DMS 273 treated with DMSO at 0.1 percent for 48 hours (cell line): ENCODE measurements at regions not wholly inside any gene's neighbourhood (a gene's known extent, or its start where the extent isn't known, plus 50 kb on each side); places are given as distances from the start of the nearest gene placed in this dataset.

ENCODE experiments used
- DNase-seq: peaks from one replicate; lab custom pipeline; 2025; lab: John Stamatoyannopoulos, UW

DNA sequence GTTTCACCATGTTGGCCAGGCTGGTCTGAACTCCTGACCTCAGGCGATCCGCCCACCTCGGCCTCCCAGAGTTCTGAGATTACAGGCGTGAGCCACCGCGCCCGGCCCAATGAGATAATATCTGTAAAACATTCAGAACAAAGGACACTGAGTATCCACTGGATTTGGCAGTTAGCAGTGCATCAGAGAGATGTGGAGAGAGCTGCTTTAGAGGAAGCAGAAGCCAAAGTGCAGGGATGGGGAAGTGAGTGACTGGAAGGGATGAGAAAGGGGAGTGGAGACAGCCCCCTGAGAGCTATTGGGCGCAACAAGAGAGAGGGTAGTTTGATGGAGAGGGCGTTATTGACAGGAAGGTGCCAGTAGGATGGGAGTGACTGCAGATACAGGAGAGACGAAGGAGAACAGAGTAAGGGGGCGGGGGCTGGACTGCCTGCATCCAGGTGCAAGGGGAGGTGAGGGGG, 157.5 kb upstream of the SHB start:
- DNase-seq = no peak

DNA sequence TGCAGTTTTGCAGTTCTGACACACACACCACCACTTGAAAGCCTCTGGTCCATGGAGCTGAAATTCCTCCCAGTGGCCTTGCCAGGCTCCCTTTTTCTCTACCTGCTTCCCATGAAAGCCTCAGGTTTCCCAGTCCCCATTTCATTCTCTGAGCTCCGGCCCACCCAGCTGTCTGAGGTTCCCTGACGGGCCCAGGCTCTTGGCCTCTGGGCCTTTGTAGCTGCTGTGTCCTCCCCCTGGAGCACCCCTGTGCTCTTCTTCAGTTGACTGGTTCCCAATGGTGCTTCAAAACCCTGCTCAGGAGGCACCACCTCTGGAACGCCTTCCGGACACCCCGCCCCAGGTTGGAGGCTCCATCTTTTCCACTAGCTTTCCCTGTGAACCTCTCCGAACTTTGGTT, 155.9 kb upstream of the SHB start:
- DNase-seq = no peak

DNA sequence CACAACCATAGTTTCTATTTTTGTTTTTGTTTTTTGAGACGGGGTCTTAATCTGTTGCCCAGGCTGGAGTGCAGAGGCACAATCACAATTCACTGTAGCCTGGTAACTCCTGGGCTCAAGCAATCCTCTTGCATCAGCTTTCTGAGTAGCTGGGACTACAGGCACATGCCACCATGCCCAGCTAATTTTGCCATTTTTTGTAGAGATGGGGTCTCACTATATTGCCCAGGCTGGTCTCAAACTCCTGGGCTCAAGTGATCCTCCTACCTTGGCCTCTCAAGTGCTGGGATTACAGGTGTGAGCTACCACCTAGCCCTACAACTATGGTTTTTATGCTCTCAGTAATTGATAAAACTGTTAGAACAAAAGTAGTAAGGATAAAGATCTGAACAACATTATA, 147.5 kb upstream of the SHB start:
- DNase-seq = no peak

DNA sequence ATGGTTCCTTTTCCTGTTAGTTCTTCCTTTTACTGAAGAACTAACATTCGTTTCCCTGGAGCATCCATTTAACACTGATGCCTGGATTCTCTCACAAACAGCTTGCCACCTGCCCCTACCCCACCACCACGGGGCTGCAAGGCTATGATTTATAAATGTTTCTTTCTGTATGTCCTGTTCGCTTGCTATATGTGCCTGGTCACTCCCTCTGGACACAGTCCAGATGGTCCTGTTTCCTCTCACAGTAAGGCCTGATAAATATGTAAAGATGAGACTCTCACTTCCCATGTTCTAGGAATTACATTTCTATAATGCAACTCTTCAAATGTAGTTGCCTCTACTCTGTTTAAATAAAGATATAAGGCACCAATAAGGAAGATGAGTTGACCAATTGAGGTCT, 146.4 kb upstream of the SHB start:
- DNase-seq = no peak

DNA sequence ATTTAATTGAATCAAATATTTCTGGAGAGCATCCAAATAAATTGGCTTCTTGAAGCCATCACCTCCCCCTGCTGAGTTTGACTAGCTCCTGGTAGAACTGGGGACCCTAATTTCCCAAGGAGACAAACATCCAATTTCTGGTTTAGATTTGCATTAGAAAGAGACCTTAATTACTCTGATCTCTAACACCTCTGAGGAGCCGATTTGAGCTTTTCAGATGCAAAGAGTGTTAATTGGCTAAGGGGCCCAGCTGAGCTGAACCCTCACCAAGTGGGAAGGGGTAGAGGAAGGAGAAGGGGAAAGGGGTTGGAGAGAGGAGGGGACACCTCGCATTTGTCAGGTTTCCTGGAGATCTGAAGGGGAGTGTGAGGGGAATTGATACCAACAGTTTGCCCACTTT, 145.4 kb upstream of the SHB start:
- no peak for DNase-seq

DNA sequence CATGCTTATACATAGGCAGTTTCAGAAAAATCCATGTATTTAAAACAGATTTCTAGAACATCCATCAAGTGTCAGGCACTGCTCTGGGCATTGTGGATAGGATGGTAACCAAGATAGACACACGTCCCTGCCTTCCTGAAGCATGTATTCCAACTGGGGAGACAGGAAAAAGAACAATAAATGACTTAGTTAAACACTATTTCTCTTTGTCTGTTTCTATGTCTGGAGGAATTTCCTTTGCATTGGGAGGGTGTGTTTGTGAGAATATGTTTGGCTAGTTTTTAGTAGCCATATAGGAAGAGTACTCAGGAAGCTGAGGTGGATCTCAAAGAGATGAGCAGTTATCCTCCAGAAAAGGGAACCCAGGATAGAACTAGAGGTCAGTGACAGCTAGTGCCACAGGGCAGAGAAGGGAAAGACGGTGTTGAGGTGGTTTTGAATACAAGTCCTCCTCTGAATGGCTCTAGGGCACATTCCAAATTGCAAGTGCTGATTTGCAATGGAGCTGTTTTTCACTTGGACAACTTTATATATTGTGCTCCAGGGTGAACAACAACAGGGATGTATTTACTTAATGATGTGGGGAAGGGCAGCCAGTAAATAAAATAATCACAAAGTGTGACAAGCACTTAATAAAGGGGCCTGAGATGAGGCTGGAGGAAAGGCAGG, 144.7 kb upstream of the SHB start:
- DNase-seq = no peak

DNA sequence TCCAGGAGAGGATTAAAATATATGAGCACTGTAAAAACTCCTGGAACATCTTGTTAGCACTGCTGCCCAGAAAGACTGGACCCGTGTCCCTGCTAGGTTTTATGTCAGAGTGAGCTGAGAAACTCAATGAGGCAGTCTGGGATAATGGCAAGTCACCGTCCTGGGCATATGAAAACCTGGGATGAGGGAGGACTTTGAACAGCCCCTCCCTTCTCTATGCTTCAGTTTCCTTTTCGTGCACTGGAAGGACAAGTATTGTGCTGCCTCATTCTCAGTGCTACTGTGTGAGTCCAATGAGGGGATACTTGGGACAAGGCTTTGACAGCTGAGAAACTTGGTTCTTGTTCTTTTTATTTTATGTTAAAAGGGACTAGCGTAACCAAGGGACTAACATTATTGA, 143.0 kb upstream of the SHB start:
- no peak for DNase-seq

DNA sequence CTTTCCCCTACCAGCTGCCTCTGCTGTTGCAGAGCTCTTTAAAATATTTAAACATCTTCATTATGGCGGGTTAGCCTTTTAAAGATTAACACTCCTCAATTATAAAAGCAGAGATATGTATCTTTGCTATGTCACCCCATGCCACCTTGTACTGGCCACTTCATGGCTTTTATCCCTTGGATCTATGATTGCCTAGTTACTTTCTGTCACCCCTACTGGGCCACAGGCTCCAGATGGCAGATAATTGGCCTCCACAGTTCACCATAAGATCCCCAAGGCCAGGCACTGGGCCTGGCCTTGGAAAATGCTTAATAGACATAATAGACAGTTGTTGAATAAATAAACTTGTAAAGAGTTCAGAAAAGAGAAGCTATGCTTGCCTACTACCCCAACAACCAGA, 142.0 kb upstream of the SHB start:
- DNase-seq = peak; percentile 8

DNA sequence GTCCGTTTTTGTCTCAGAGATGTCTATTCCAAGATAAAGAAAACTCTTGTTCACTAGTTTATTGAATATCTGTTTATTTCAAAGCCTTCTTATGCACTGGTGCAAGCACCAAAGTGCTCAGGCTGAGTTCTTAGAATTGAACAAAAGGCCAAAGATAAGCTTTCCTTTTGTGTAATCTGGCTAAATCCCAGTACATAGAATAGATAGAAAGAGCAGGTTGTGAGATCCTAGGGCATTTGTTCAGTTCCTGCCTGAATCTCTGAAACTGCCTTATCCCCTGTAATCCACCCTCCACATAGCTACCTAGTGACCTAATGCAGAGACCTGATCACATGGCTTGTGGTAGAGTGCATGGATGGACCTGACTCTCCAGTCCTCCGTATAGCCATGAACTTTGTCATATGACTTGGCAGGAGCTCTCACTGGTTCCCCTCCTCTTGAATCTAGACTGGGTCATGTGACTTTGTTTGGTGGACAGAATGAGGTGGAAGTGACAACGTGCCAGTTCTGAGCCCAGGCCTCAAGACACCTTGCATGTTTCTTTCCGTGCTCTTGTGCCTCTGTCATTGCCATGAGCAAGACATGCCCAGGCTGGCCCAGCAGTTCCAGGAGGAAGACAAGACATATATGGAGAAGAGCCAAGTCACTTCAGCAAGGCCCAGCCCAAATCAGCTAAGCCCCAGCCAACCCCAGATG, 139.3 kb upstream of the SHB start:
- DNase-seq = no peak

DNA sequence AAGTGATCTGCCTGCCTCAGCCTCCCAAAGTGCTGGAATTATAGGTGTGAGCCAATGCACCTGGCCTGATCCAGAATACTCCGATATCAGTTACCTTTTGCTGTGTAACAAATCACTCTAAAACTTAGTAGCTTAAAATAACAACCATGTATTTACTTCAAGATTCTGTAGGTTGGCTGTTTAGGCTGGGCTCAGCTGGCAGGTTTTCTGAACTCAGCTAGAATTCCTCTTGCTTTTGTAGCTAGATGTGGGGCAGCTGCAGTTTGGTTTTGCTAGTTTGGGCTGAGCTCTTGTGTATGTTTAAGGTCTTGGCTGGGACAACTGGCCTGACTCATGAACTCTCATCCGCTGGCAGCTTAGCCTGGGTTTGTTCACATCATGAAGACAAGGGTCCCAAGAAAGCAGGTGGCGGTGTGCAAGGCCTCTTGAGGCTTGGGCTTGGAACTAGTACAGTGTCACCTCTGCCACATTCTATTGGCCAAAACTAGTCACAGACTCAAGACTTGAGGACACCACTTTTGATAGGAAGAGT, 138.3 kb upstream of the SHB start:
- no peak for DNase-seq

DNA sequence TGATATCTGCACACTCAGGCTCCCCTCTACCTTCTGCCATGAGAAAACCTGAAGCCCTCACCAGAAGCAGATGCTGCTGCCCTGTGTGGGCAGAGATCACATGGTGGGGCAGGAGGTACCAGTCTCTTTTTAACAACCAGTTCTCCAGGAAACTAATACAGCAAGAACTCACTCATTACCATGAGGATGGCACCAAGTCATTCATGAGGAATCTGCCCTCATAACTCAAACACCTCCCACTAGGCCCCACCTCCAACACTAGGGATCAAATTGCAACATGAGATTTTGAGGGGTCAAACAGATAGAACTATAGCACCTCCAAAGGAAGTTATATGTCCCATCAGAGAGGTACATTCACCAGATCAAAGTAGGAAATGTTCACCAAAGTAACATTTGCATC, 136.3 kb upstream of the SHB start:
- no peak for DNase-seq

DNA sequence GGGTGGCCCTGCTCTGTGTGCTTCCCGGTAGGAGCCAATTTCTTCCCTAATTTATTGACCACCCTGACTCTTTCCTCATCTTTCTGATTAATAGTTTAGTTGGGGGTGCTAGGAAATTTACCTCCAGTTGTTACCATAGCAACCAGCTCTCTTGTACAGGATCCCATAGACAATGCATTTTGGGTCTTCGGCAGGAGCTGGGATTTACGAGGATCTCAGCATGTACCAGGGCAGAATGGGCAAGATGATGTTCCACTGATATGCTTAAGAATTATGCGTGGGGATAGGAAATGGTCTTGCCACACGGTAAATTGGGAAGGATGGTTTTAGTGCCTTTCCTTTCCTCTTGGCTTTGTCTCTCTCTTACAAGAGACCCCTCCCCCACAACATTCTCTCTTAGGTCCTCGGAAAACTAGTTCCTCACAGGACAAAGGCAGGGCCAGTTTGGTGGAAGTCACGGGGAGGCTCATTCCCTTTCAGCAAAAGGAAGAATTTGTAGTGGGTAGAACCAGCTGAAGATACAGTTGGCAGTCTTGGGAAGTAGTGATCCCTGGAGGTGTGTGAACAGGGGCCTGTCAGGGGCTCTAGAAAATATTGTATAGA, 133.4 kb upstream of the SHB start:
- no peak for DNase-seq

DNA sequence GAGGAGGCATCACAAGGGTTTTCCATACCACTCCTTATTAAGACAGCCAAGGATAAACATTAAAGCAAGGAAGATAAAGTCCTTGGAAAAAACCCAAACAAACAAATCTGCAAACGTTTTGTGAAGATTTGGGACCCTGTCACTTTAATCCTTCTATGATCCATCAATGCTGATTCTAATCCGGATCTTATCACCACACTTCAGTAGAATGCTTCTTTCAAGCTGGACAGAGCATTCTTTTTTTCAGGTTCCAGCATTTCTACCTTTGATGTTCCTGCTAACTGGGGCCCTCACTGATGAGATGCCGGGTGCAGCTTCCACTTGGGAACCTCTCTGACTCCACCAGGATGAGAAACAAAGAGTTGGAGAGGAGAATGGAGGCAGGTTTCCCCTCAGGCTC, 132.8 kb upstream of the SHB start:
- no peak for DNase-seq

DNA sequence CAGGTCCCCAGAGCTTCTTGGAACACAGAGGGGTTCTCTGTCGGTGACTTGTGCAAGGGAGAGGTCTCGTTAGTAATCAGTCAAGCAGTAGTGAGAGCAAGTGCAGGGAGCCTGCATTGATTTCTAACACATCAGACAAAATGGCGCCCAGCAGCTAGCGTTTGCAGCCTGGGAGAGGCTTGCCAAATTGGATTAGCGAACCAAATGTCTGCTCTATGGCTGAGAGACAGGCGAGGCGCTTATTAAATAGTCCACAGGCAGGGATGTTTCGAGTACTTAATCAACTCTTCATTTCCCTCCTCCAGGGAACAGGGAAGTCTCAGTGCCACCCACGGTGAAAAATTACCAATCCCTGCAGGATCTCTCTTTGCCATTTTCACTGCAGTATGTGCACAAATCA, 131.4 kb upstream of the SHB start:
- no peak for DNase-seq

DNA sequence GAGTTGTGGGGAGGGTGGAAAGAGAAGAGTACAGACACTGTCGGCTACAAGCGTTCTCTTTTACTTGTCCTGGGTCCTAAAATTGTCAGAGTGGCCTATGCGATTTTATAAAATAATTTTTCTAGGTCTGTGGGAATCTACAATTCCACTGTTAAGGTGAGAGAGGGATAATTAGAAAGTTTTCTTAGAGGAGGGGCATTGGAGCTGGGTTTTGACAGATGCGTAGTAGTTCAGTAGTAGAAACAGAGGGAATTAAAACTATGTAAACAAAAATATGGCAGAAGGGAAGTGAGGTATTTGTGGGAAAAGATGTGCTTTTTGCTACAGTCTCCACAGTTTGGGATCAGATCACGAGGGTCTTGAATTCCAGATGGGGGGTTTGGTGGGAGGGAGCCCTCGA, 129.1 kb upstream of the SHB start:
- DNase-seq = no peak

DNA sequence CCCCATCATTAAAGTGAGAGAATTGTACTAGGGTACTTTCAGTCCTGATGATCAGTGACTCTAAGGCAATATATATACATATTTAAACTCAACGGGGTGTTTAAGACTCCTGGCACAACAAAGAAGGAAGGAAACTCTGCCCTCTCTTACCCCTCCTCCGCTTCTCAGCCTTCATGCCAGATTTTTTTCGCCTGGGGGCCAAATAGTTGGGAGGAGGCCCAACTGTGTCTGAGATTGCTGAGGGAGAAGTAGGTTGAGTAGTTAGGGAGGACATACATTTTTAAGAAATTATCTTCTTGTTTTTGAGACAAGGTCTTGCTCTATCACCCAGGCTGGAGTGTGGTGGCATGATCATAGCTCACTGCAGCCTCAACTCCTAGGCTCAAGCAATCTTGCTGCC, 127.7 kb upstream of the SHB start:
- DNase-seq = no peak

DNA sequence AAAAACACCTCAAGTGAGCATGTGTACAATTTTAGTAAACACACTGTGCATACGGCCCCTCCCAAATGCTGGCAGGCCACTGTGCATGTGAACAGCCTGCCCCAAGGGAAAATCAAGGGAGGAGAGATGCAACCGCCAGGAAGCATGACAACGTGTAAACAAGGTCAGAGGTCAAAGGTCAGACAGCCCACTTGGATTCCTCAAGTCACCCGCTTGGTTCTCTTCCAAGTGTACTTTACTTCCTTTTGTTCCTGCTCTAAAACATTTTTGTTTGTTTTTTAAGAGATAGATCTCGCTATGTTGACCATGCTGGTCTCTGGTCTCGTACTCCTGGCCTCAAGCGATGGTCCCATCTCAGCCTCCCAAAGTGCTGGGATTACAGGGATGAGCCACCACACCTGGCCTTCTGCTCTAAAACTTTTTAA, 126.7 kb upstream of the SHB start:
- no peak for DNase-seq

DNA sequence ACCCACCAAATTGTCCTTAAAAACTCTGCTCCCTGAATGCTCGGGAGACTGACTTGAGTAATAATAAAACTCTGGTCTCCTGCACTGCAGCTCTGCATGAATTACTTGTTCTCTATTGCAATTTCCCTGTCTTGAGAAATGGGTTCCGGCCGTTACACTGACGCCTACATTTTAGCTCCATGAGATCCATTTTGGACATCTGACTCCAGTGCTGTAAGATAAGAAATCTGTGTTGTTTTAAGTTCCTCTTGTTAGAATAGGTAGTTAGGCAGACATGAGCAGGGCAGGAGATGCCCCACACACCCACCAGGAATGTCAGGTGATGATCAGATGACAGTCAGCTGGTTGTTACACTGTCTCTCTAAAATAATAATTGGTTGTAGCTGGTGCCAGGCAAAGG, 125.8 kb upstream of the SHB start:
- DNase-seq = no peak

DNA sequence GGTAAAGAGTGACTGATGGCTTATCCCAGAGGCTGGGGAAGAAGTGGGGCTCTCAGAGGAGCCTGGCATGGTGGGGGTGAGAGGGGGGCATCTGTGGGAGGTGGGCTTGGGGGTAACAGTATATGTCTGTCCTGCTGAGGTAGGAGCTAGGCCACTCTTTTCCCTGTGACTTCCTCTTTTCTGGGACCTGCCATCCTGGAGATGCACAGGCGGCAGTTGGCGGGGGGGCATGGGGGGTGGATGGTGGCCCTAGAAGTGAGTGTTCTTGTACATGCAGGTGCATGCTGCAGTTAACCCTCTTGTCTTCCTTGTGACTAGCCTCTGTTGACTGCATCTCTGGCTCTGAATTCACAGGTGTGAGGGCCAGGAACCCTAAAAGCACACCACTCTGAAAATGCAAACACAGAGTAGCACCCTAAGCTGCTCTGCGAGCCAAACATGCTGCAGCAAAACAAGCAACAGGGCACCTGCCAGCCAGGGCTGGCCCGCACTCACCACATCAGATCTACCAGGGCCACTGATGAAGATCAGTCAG, 123.8 kb upstream of the SHB start:
- DNase-seq = no peak

DNA sequence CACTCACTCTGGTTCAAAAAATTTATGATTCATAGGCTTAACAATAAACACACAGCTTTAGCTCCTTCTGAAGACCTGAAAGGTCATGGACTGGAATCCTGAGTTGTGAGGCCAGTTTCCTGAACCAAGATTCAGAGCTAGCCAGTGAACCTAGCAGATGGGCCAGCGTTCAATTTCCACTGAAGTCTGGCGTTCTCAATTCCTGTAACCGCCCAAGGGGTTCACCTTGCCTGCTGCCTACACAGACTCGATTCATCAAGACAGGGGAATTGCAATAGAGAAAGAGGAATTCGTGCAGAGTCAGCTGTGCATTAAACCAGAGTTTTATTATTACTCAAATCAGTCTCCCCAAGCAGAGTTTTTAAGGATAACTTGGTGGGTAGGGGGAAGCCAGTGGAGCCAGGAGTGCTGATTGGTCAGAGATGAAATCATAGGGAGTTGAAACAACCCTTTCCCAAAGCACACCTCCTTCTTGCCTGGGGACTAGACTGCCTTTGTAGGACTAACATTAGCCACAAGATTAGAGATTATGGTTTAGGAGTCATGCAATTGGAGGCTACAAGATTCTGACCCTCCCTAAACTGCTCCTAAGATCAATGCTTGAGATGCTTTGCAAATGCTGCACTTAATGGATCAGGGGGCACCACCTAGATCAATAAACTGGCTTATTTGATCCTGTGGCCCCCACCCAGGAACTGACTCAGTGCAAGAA, 117.5 kb upstream of the SHB start:
- no peak for DNase-seq

DNA sequence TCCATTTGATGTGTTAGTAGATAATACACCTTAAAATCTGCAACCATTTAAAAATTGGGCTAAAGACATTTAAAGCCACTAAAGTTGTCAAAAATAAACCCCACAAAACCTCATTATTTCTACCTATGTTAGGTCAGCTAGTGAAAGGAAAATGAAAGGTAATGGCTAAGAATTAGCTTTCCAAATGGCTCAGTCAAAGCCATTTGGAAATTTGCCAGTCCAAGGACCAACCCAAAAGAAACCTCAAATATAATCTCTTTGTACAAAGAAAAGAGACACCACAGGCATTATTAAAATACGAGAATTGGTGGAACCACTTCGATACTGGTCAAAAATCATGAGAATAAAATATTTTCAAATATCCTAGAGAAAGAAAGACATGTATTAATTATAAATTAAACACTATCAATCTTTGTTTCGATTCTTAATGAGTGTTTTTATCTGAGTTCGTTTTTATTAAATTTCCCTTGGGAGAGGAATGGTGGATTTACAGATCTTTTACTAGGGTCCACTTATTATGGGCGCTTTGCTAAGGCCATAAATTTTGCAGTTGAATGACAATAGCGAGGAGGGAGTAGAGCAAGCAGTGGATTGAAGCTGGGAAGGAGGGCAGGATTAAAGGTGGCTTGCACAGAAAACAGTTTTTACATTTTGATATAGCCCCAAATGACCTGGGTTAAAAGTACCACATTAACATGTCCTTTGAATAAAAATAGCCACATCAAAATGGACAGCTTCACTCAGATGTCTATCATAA, 116.8 kb upstream of the SHB start:
- no peak for DNase-seq
